ENCODE measurements at regions not wholly inside any gene's neighbourhood (a gene's known extent, or its start where the extent isn't known, plus 50 kb on each side); places are given as distances from the start of the nearest gene placed in this dataset.

GRCh38 chrX:71859637-71860036 lies 51.0 kb upstream of the NHSL2 start:
- TF ChIP-seq, protein P1, sequence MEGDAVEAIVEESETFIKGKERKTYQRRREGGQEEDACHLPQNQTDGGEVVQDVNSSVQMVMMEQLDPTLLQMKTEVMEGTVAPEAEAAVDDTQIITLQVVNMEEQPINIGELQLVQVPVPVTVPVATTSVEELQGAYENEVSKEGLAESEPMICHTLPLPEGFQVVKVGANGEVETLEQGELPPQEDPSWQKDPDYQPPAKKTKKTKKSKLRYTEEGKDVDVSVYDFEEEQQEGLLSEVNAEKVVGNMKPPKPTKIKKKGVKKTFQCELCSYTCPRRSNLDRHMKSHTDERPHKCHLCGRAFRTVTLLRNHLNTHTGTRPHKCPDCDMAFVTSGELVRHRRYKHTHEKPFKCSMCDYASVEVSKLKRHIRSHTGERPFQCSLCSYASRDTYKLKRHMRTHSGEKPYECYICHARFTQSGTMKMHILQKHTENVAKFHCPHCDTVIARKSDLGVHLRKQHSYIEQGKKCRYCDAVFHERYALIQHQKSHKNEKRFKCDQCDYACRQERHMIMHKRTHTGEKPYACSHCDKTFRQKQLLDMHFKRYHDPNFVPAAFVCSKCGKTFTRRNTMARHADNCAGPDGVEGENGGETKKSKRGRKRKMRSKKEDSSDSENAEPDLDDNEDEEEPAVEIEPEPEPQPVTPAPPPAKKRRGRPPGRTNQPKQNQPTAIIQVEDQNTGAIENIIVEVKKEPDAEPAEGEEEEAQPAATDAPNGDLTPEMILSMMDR (IDR thresholded peaks at IDR 0.05), result peak; percentile 79
- TF ChIP-seq POLR2AphosphoS5 (IDR thresholded peaks at IDR 0.05; ENCODE audit: low read depth, low read length) (no peak), TCF7L2 (IDR thresholded peaks at IDR 0.05; ENCODE audit: low read depth, low read length) (no peak), REST (IDR thresholded peaks at IDR 0.05; ENCODE audit: insufficient read depth in 1 of 2, low read depth in 2 of 2, low read length in 1 of 2) (no peak)
- Histone ChIP-seq H3K4me1 (ENCODE audit: control insufficient read depth, insufficient read depth, low read length) (no peaks in the 10 kb centered on the region), H3K9me3 (ENCODE audit: control insufficient read depth, insufficient read depth, low read depth, low read length) (no peaks in the 10 kb centered on the region), H3K36me3 (ENCODE audit: control insufficient read depth, insufficient read depth, low read length) (no peaks in the 10 kb centered on the region), H3K4me3 (ENCODE audit: low read depth in 2 of 2, low read length in 2 of 2) (no peak overlapping the region), H3K27ac (ENCODE audit: low read length) (no peak overlapping the region), H3K27me3 (ENCODE audit: control insufficient read depth, insufficient read depth, low read length) (peaks cover 3% of the 10 kb centered on the region; the same call in 1 of the 2 replicates)
- intact Hi-C loops (cut with micrococcal nuclease; ENCODE audit: unreplicated experiment), result no loop called here
- ATAC-seq, result no peak
- ChIA-PET POLR2A (interaction anchor here (0.6 kb wide), 1 partner anchor 178 kb away, joined by 4 read pairs; no protein-coding TSS in a partner anchor), CTCF (no interaction called here)
- DNase-seq (ENCODE audit: low read depth, low spot score), result peak; percentile 15
- in situ Hi-C loops (cut with HindIII; ENCODE audit: low pct_unique_long_range_greater_than_20kb, low sequenced_read_pairs), result no loop called here
- no TSS peak for BruUV-seq (replicated peaks)
